ENCODE measurements at regions not wholly inside any gene's neighbourhood (a gene's known extent, or its start where the extent isn't known, plus 50 kb on each side); places are given as distances from the start of the nearest gene placed in this dataset.

GRCh38 chr14:23776296-23776695 is 140.1 kb downstream of the DHRS2 start:
- TF ChIP-seq, protein P1, sequence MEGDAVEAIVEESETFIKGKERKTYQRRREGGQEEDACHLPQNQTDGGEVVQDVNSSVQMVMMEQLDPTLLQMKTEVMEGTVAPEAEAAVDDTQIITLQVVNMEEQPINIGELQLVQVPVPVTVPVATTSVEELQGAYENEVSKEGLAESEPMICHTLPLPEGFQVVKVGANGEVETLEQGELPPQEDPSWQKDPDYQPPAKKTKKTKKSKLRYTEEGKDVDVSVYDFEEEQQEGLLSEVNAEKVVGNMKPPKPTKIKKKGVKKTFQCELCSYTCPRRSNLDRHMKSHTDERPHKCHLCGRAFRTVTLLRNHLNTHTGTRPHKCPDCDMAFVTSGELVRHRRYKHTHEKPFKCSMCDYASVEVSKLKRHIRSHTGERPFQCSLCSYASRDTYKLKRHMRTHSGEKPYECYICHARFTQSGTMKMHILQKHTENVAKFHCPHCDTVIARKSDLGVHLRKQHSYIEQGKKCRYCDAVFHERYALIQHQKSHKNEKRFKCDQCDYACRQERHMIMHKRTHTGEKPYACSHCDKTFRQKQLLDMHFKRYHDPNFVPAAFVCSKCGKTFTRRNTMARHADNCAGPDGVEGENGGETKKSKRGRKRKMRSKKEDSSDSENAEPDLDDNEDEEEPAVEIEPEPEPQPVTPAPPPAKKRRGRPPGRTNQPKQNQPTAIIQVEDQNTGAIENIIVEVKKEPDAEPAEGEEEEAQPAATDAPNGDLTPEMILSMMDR (conservative IDR thresholded peaks at IDR 0.05): no peak
- TF ChIP-seq EZH2 (IDR thresholded peaks at IDR 0.05; ENCODE audit: low read depth): no peak

Measured in PC-9 (cell line).